ENCODE measurements at regions not wholly inside any gene's neighbourhood (a gene's known extent, or its start where the extent isn't known, plus 50 kb on each side); places are given as distances from the start of the nearest gene placed in this dataset.

- Histone ChIP-seq H3K27ac (ENCODE audit: insufficient read depth, low read depth, low read length, poor library complexity, severe bottlenecking) (no peak overlapping the region), H3K27me3 (ENCODE audit: control insufficient read depth, insufficient read depth, low read length, poor library complexity, severe bottlenecking) (no peaks in the 10 kb centered on the region), H3K4me3 (ENCODE audit: insufficient read depth, low read depth, low read length) (no peak overlapping the region), H3K9me3 (ENCODE audit: control insufficient read depth, low read length) (no peaks in the 10 kb centered on the region), H3K36me3 (ENCODE audit: control insufficient read depth, insufficient read depth, low read length) (no peaks in the 10 kb centered on the region), H3K4me1 (ENCODE audit: control insufficient read depth, insufficient read depth, low read length) (no peaks in the 10 kb centered on the region)
- WGBS, 2 experiments: 97% methylated on average over 3 of the region's 3 CpGs
These were observed 91.9 kb upstream of the KCNK2 start for GRCh38 chr1:214990619-214991018.

GRCh38 chr1:214991691-214992315 is 90.7 kb upstream of the KCNK2 start:
- WGBS, 2 experiments: 87 to 88% methylated on average over 11 of the region's 11 CpGs

GRCh38 chr1:214993419-214993818 is 89.1 kb upstream of the KCNK2 start:
- H3K36me3 ChIP-seq (ENCODE audit: control insufficient read depth, insufficient read depth, low read length): no peaks in the 10 kb centered on the region
- no peaks in the 10 kb centered on the region for H3K9me3 ChIP-seq (ENCODE audit: control insufficient read depth, low read length)
- H3K4me1 ChIP-seq (ENCODE audit: control insufficient read depth, insufficient read depth, low read length): no peaks in the 10 kb centered on the region
- no peaks in the 10 kb centered on the region for H3K27me3 ChIP-seq (ENCODE audit: control insufficient read depth, insufficient read depth, low read length, poor library complexity, severe bottlenecking)
- H3K4me3 ChIP-seq (ENCODE audit: insufficient read depth, low read depth, low read length): no peak overlapping the region
- no peak overlapping the region for H3K27ac ChIP-seq (ENCODE audit: insufficient read depth, low read depth, low read length, poor library complexity, severe bottlenecking)

More at GRCh38 chr1:214991691-214992315, 90.7 kb upstream of the KCNK2 start:
- Histone ChIP-seq H3K9me3 (ENCODE audit: control insufficient read depth, low read length) (no peaks in the 10 kb centered on the region), H3K4me1 (ENCODE audit: control insufficient read depth, insufficient read depth, low read length) (no peaks in the 10 kb centered on the region), H3K27me3 (ENCODE audit: control insufficient read depth, insufficient read depth, low read length, poor library complexity, severe bottlenecking) (no peaks in the 10 kb centered on the region), H3K27ac (ENCODE audit: insufficient read depth, low read depth, low read length, poor library complexity, severe bottlenecking) (no peak overlapping the region), H3K36me3 (ENCODE audit: control insufficient read depth, insufficient read depth, low read length) (no peaks in the 10 kb centered on the region), H3K4me3 (ENCODE audit: insufficient read depth, low read depth, low read length) (no peak overlapping the region)

- WGBS, 2 experiments: 93 to 95% methylated on average over 3 of the region's 3 CpGs
These were observed 84.9 kb upstream of the KCNK2 start for GRCh38 chr1:214997685-214998084.

GRCh38 chr1:215001419-215002021 is 81.0 kb upstream of the KCNK2 start:
- Histone ChIP-seq H3K4me1 (ENCODE audit: control insufficient read depth, insufficient read depth, low read length) (no peaks in the 10 kb centered on the region), H3K27me3 (ENCODE audit: control insufficient read depth, insufficient read depth, low read length, poor library complexity, severe bottlenecking) (no peaks in the 10 kb centered on the region), H3K9me3 (ENCODE audit: control insufficient read depth, low read length) (no peaks in the 10 kb centered on the region), H3K27ac (ENCODE audit: insufficient read depth, low read depth, low read length, poor library complexity, severe bottlenecking) (no peak overlapping the region), H3K36me3 (ENCODE audit: control insufficient read depth, insufficient read depth, low read length) (no peaks in the 10 kb centered on the region), H3K4me3 (ENCODE audit: insufficient read depth, low read depth, low read length) (no peak overlapping the region)
- 93 to 100% methylated on average over 4 of the region's 4 CpGs for whole genome bisulfite sequencing, 2 experiments

More at GRCh38 chr1:214997685-214998084, 84.9 kb upstream of the KCNK2 start:
- no peaks in the 10 kb centered on the region for H3K4me1 ChIP-seq (ENCODE audit: control insufficient read depth, insufficient read depth, low read length)
- H3K4me3 ChIP-seq (ENCODE audit: insufficient read depth, low read depth, low read length): no peak overlapping the region
- no peak overlapping the region for H3K27ac ChIP-seq (ENCODE audit: insufficient read depth, low read depth, low read length, poor library complexity, severe bottlenecking)
- no peaks in the 10 kb centered on the region for H3K36me3 ChIP-seq (ENCODE audit: control insufficient read depth, insufficient read depth, low read length)
- H3K9me3 ChIP-seq (ENCODE audit: control insufficient read depth, low read length): no peaks in the 10 kb centered on the region
- no peaks in the 10 kb centered on the region for H3K27me3 ChIP-seq (ENCODE audit: control insufficient read depth, insufficient read depth, low read length, poor library complexity, severe bottlenecking)

GRCh38 chr1:215002471-215002870 is 80.1 kb upstream of the KCNK2 start:
- no peaks in the 10 kb centered on the region for H3K36me3 ChIP-seq (ENCODE audit: control insufficient read depth, insufficient read depth, low read length)
- H3K9me3 ChIP-seq (ENCODE audit: control insufficient read depth, low read length): no peaks in the 10 kb centered on the region
- H3K27me3 ChIP-seq (ENCODE audit: control insufficient read depth, insufficient read depth, low read length, poor library complexity, severe bottlenecking): no peaks in the 10 kb centered on the region
- H3K4me3 ChIP-seq (ENCODE audit: insufficient read depth, low read depth, low read length): no peak overlapping the region
- WGBS, 2 experiments: 89 to 94% methylated on average over 4 of the region's 4 CpGs
- no peak overlapping the region for H3K27ac ChIP-seq (ENCODE audit: insufficient read depth, low read depth, low read length, poor library complexity, severe bottlenecking)
- no peaks in the 10 kb centered on the region for H3K4me1 ChIP-seq (ENCODE audit: control insufficient read depth, insufficient read depth, low read length)

GRCh38 chr1:215003686-215004085 is 78.9 kb upstream of the KCNK2 start:
- no peaks in the 10 kb centered on the region for H3K36me3 ChIP-seq (ENCODE audit: control insufficient read depth, insufficient read depth, low read length)
- H3K27ac ChIP-seq (ENCODE audit: insufficient read depth, low read depth, low read length, poor library complexity, severe bottlenecking): no peak overlapping the region
- H3K4me3 ChIP-seq (ENCODE audit: insufficient read depth, low read depth, low read length): no peak overlapping the region
- no peaks in the 10 kb centered on the region for H3K4me1 ChIP-seq (ENCODE audit: control insufficient read depth, insufficient read depth, low read length)
- no peaks in the 10 kb centered on the region for H3K27me3 ChIP-seq (ENCODE audit: control insufficient read depth, insufficient read depth, low read length, poor library complexity, severe bottlenecking)
- WGBS, 2 experiments: 92 to 98% methylated on average over 1 of the region's 2 CpGs
- H3K9me3 ChIP-seq (ENCODE audit: control insufficient read depth, low read length): no peaks in the 10 kb centered on the region

- Histone ChIP-seq H3K27me3 (ENCODE audit: control insufficient read depth, insufficient read depth, low read length, poor library complexity, severe bottlenecking) (no peaks in the 10 kb centered on the region), H3K9me3 (ENCODE audit: control insufficient read depth, low read length) (no peaks in the 10 kb centered on the region), H3K36me3 (ENCODE audit: control insufficient read depth, insufficient read depth, low read length) (no peaks in the 10 kb centered on the region), H3K4me1 (ENCODE audit: control insufficient read depth, insufficient read depth, low read length) (no peaks in the 10 kb centered on the region), H3K4me3 (ENCODE audit: insufficient read depth, low read depth, low read length) (no peak overlapping the region), H3K27ac (ENCODE audit: insufficient read depth, low read depth, low read length, poor library complexity, severe bottlenecking) (no peak overlapping the region)
- WGBS, 2 experiments: 90 to 91% methylated on average over 2 of the region's 2 CpGs
These were observed 78.3 kb upstream of the KCNK2 start for GRCh38 chr1:215004121-215004827.

- Histone ChIP-seq H3K27me3 (ENCODE audit: control insufficient read depth, insufficient read depth, low read length, poor library complexity, severe bottlenecking) (no peaks in the 10 kb centered on the region), H3K4me1 (ENCODE audit: control insufficient read depth, insufficient read depth, low read length) (no peaks in the 10 kb centered on the region), H3K36me3 (ENCODE audit: control insufficient read depth, insufficient read depth, low read length) (no peaks in the 10 kb centered on the region), H3K4me3 (ENCODE audit: insufficient read depth, low read depth, low read length) (no peak overlapping the region), H3K27ac (ENCODE audit: insufficient read depth, low read depth, low read length, poor library complexity, severe bottlenecking) (no peak overlapping the region), H3K9me3 (ENCODE audit: control insufficient read depth, low read length) (no peaks in the 10 kb centered on the region)
- WGBS, 2 experiments: 91 to 94% methylated on average over 5 of the region's 5 CpGs
These were observed 77.5 kb upstream of the KCNK2 start for GRCh38 chr1:215005078-215005477.

GRCh38 chr1:215005656-215006345 is 76.7 kb upstream of the KCNK2 start:
- H3K27ac ChIP-seq (ENCODE audit: insufficient read depth, low read depth, low read length, poor library complexity, severe bottlenecking): no peak overlapping the region

More at GRCh38 chr1:215005656-215006345, 76.7 kb upstream of the KCNK2 start:
- WGBS, 2 experiments: 94 to 95% methylated on average over 9 of the region's 9 CpGs
- no peaks in the 10 kb centered on the region for H3K9me3 ChIP-seq (ENCODE audit: control insufficient read depth, low read length)
- no peaks in the 10 kb centered on the region for H3K27me3 ChIP-seq (ENCODE audit: control insufficient read depth, insufficient read depth, low read length, poor library complexity, severe bottlenecking)
- H3K36me3 ChIP-seq (ENCODE audit: control insufficient read depth, insufficient read depth, low read length): no peaks in the 10 kb centered on the region
- no peak overlapping the region for H3K4me3 ChIP-seq (ENCODE audit: insufficient read depth, low read depth, low read length)
- no peaks in the 10 kb centered on the region for H3K4me1 ChIP-seq (ENCODE audit: control insufficient read depth, insufficient read depth, low read length)

Data from ectodermal cell (in vitro differentiated cells).